T-helper 1 cell treated with Interleukin-12 subunit alpha and Interleukin-12 subunit beta and Interleukin-4 antibody, amounts not matched to agents 30 μg/mL and 1 μg/mL, for 36 hours (primary cell): ENCODE measurements at regions not wholly inside any gene's neighbourhood (a gene's known extent, or its start where the extent isn't known, plus 50 kb on each side); places are given as distances from the start of the nearest gene placed in this dataset.
"Not testable (repeated sequence)": the region's sequence is repeated elsewhere in the genome, so short reads cannot be mapped to it uniquely, and the experiment has no call there.

Source experiments
- H3K27ac Mint-ChIP-seq: one replicate; pipeline ENCODE4 v1.8.0; 2021; ENCODE audit warnings: mild to moderate bottlenecking, mixed read lengths
- H3K27me3 Mint-ChIP-seq: one replicate; pipeline ENCODE4 v1.8.0; 2021; ENCODE audit warnings: low read depth, mixed read lengths
- H3K36me3 Mint-ChIP-seq: one replicate; pipeline ENCODE4 v1.8.0; 2021; ENCODE audit warnings: low read depth, mixed read lengths
- H3K4me1 Mint-ChIP-seq: one replicate; pipeline ENCODE4 v1.8.0; 2021; ENCODE audit warnings: low read depth, mixed read lengths
- H3K4me3 Mint-ChIP-seq: one replicate; pipeline ENCODE4 v1.8.0; 2021; ENCODE audit warnings: mild to moderate bottlenecking, moderate library complexity, mixed read lengths
- H3K9me3 Mint-ChIP-seq: one replicate; pipeline ENCODE4 v1.8.0; 2021; ENCODE audit warnings: mixed read lengths

- Mint-ChIP-seq H3K27me3 (no peaks in the 10 kb centered on the region), H3K4me3 (no peak overlapping the region), H3K4me1 (no peaks in the 10 kb centered on the region), H3K27ac (no peak overlapping the region), H3K36me3 (no peaks in the 10 kb centered on the region), H3K9me3 (no peaks in the 10 kb centered on the region)
Observed at GRCh38 chr2:118442996-118443553, 354.8 kb downstream of the INSIG2 start.

GRCh38 chr2:118442046-118442445 lies 353.8 kb downstream of the INSIG2 start:
- H3K4me1 Mint-ChIP-seq = no peaks in the 10 kb centered on the region
- no peaks in the 10 kb centered on the region for H3K27me3 Mint-ChIP-seq
- no peaks in the 10 kb centered on the region for H3K9me3 Mint-ChIP-seq
- no peak overlapping the region for H3K27ac Mint-ChIP-seq
- H3K4me3 Mint-ChIP-seq = no peak overlapping the region
- H3K36me3 Mint-ChIP-seq = no peaks in the 10 kb centered on the region

- Mint-ChIP-seq H3K4me3 (no peak overlapping the region), H3K4me1 (no peaks in the 10 kb centered on the region), H3K27me3 (no peaks in the 10 kb centered on the region), H3K9me3 (no peaks in the 10 kb centered on the region), H3K36me3 (no peaks in the 10 kb centered on the region), H3K27ac (no peak overlapping the region)
Observed at GRCh38 chr2:118440404-118441098, 352.3 kb downstream of the INSIG2 start.

- H3K27me3 Mint-ChIP-seq = no peaks in the 10 kb centered on the region
- H3K4me3 Mint-ChIP-seq = no peak overlapping the region
- H3K36me3 Mint-ChIP-seq = no peaks in the 10 kb centered on the region
- no peak overlapping the region for H3K27ac Mint-ChIP-seq
- no peaks in the 10 kb centered on the region for H3K9me3 Mint-ChIP-seq
- no peaks in the 10 kb centered on the region for H3K4me1 Mint-ChIP-seq
Observed at GRCh38 chr2:118437501-118437900, 349.2 kb downstream of the INSIG2 start.

- Mint-ChIP-seq H3K9me3 (no peaks in the 10 kb centered on the region), H3K4me1 (no peaks in the 10 kb centered on the region), H3K36me3 (no peaks in the 10 kb centered on the region)
Observed at GRCh38 chr2:118431997-118432396, 343.7 kb downstream of the INSIG2 start.

GRCh38 chr2:118431586-118431985 lies 343.3 kb downstream of the INSIG2 start:
- Mint-ChIP-seq H3K4me1 (no peaks in the 10 kb centered on the region), H3K27me3 (peaks cover 4% of the 10 kb centered on the region), H3K36me3 (no peaks in the 10 kb centered on the region), H3K4me3 (no peak overlapping the region), H3K9me3 (no peaks in the 10 kb centered on the region), H3K27ac (no peak overlapping the region)

More at GRCh38 chr2:118431997-118432396, 343.7 kb downstream of the INSIG2 start:
- no peak overlapping the region for H3K27ac Mint-ChIP-seq
- H3K4me3 Mint-ChIP-seq = no peak overlapping the region
- H3K27me3 Mint-ChIP-seq = peaks cover 4% of the 10 kb centered on the region

GRCh38 chr2:118431165-118431517 lies 342.9 kb downstream of the INSIG2 start:
- Mint-ChIP-seq H3K27ac (no peak overlapping the region), H3K4me1 (no peaks in the 10 kb centered on the region), H3K4me3 (no peak overlapping the region), H3K27me3 (peaks cover 4% of the 10 kb centered on the region), H3K9me3 (no peaks in the 10 kb centered on the region), H3K36me3 (no peaks in the 10 kb centered on the region)

- H3K27me3 Mint-ChIP-seq = peaks cover 4% of the 10 kb centered on the region
- no peak overlapping the region for H3K27ac Mint-ChIP-seq
- no peaks in the 10 kb centered on the region for H3K4me1 Mint-ChIP-seq
- H3K36me3 Mint-ChIP-seq = no peaks in the 10 kb centered on the region
- H3K9me3 Mint-ChIP-seq = no peaks in the 10 kb centered on the region
- no peak overlapping the region for H3K4me3 Mint-ChIP-seq
Observed at GRCh38 chr2:118430510-118431164, 342.4 kb downstream of the INSIG2 start.

- no peaks in the 10 kb centered on the region for H3K4me1 Mint-ChIP-seq
- H3K9me3 Mint-ChIP-seq = no peaks in the 10 kb centered on the region
Observed at GRCh38 chr2:118425191-118425590, 336.9 kb downstream of the INSIG2 start.

GRCh38 chr2:118423776-118424175 lies 335.5 kb downstream of the INSIG2 start:
- Mint-ChIP-seq H3K27ac (no peak overlapping the region), H3K4me3 (no peak overlapping the region), H3K27me3 (peaks cover 7% of the 10 kb centered on the region), H3K36me3 (no peaks in the 10 kb centered on the region), H3K9me3 (no peaks in the 10 kb centered on the region), H3K4me1 (no peaks in the 10 kb centered on the region)

More at GRCh38 chr2:118425191-118425590, 336.9 kb downstream of the INSIG2 start:
- Mint-ChIP-seq H3K4me3 (no peak overlapping the region), H3K27me3 (peaks cover 8% of the 10 kb centered on the region), H3K36me3 (no peaks in the 10 kb centered on the region), H3K27ac (no peak overlapping the region)

- H3K4me3 Mint-ChIP-seq = no peak overlapping the region
- peaks cover 7% of the 10 kb centered on the region for H3K27me3 Mint-ChIP-seq
- H3K36me3 Mint-ChIP-seq = no peaks in the 10 kb centered on the region
- H3K27ac Mint-ChIP-seq = no peak overlapping the region
- H3K9me3 Mint-ChIP-seq = no peaks in the 10 kb centered on the region
- no peaks in the 10 kb centered on the region for H3K4me1 Mint-ChIP-seq
Observed at GRCh38 chr2:118421648-118422047, 333.4 kb downstream of the INSIG2 start.

- Mint-ChIP-seq H3K4me1 (no peaks in the 10 kb centered on the region), H3K9me3 (no peaks in the 10 kb centered on the region), H3K27me3 (peaks cover 7% of the 10 kb centered on the region), H3K4me3 (no peak overlapping the region), H3K27ac (no peak overlapping the region), H3K36me3 (no peaks in the 10 kb centered on the region)
Observed at GRCh38 chr2:118417406-118418120, 329.3 kb downstream of the INSIG2 start.

- not testable (repeated sequence) for H3K27ac Mint-ChIP-seq, H3K4me1 Mint-ChIP-seq, H3K27me3 Mint-ChIP-seq, H3K36me3 Mint-ChIP-seq, H3K9me3 Mint-ChIP-seq, H3K4me3 Mint-ChIP-seq
Observed at GRCh38 chr2:118415186-118415585, 326.9 kb downstream of the INSIG2 start.

GRCh38 chr2:118403658-118404451 lies 315.6 kb downstream of the INSIG2 start:
- H3K27ac Mint-ChIP-seq = no peak overlapping the region
- H3K9me3 Mint-ChIP-seq = peaks cover 4% of the 10 kb centered on the region
- no peaks in the 10 kb centered on the region for H3K36me3 Mint-ChIP-seq
- no peaks in the 10 kb centered on the region for H3K4me1 Mint-ChIP-seq
- H3K27me3 Mint-ChIP-seq = no peaks in the 10 kb centered on the region
- H3K4me3 Mint-ChIP-seq = no peak overlapping the region
